HG02763 (cell line): ENCODE measurements at regions not wholly inside any gene's neighbourhood (a gene's known extent, or its start where the extent isn't known, plus 50 kb on each side); places are given as distances from the start of the nearest gene placed in this dataset.
A peak's percentile ranks its signal among the peaks of the same experiment; 100 is the strongest.

Experiments
- ATAC-seq: cut with Tn5 transposase; IDR thresholded peaks from one replicate; pipeline ENCODE4 v1.9.1; 2021; ENCODE audit warnings: mild to moderate bottlenecking, moderate library complexity; ENCODE audit not compliant: unreplicated experiment

- no peak for ATAC-seq
Observed at GRCh38 chr12:13691598-13691997, 289.8 kb downstream of the GRIN2B start.

GRCh38 chr12:13687633-13688032 lies 293.8 kb downstream of the GRIN2B start:
- no peak for ATAC-seq

- ATAC-seq = no peak
Observed at GRCh38 chr12:13686260-13686659, 295.1 kb downstream of the GRIN2B start.

GRCh38 chr12:13680916-13681315 lies 300.5 kb downstream of the GRIN2B start:
- ATAC-seq = no peak

- ATAC-seq = no peak
Observed at GRCh38 chr12:13676880-13677279, 304.5 kb downstream of the GRIN2B start.

GRCh38 chr12:13670285-13670866 lies 311.0 kb downstream of the GRIN2B start:
- no peak for ATAC-seq

GRCh38 chr12:13668880-13669279 lies 312.5 kb downstream of the GRIN2B start:
- ATAC-seq = no peak

GRCh38 chr12:13666806-13667205 lies 314.6 kb downstream of the GRIN2B start:
- ATAC-seq = no peak

- ATAC-seq = peak; percentile 60
Observed at GRCh38 chr12:13661005-13661887, 320.2 kb downstream of the GRIN2B start.

GRCh38 chr12:13654456-13654855 lies 326.9 kb downstream of the GRIN2B start:
- ATAC-seq = no peak

GRCh38 chr12:13652105-13652504 lies 329.3 kb downstream of the GRIN2B start:
- ATAC-seq = no peak

- ATAC-seq = no peak
Observed at GRCh38 chr12:13635709-13636108, 345.7 kb downstream of the GRIN2B start.

- ATAC-seq = no peak
Observed at GRCh38 chr12:13631873-13632272, 349.5 kb downstream of the GRIN2B start.

- ATAC-seq = no peak
Observed at GRCh38 chr12:13630354-13630753, 351.0 kb downstream of the GRIN2B start.

GRCh38 chr12:13628067-13628466 lies 353.3 kb downstream of the GRIN2B start:
- no peak for ATAC-seq

- ATAC-seq = no peak
Observed at GRCh38 chr12:13627536-13627935, 353.9 kb downstream of the GRIN2B start.

- ATAC-seq = no peak
Observed at GRCh38 chr12:13613297-13613696, 368.1 kb downstream of the GRIN2B start.

GRCh38 chr12:13609894-13610679 lies 371.3 kb downstream of the GRIN2B start:
- ATAC-seq = no peak

- no peak for ATAC-seq
Observed at GRCh38 chr12:13606290-13606689, 375.1 kb downstream of the GRIN2B start.

- no peak for ATAC-seq
Observed at GRCh38 chr12:13603953-13604352, 377.4 kb downstream of the GRIN2B start.

- ATAC-seq = no peak
Observed at GRCh38 chr12:13602172-13602571, 379.2 kb downstream of the GRIN2B start.

- ATAC-seq = no peak
Observed at GRCh38 chr12:13599176-13599575, 382.2 kb downstream of the GRIN2B start.
